GM12891 (cell line): ENCODE measurements at regions not wholly inside any gene's neighbourhood (a gene's known extent, or its start where the extent isn't known, plus 50 kb on each side); places are given as distances from the start of the nearest gene placed in this dataset.

Experiments
- POLR2A ChIP-seq: IDR thresholded peaks from 2 replicates; pipeline ENCODE4 v1.6.1; 2011; ENCODE audit warnings: low read depth, low read length, control low read depth
- POLR2AphosphoS5 ChIP-seq: IDR thresholded peaks from 2 replicates; pipeline ENCODE4 v1.6.1; 2011; ENCODE audit warnings: low read depth, low read length, control low read depth
- TAF1 ChIP-seq: IDR thresholded peaks from 2 replicates; pipeline ENCODE4 v1.6.1; 2011; ENCODE audit warnings: low read depth, low read length, control low read depth

- TF ChIP-seq POLR2AphosphoS5 (no peak), TAF1 (no peak), POLR2A (no peak)
Observed at GRCh38 chr2:143928613-143929012, 591.3 kb downstream of the ZEB2 start.
